SK-N-SH (cell line): ENCODE measurements at regions not wholly inside any gene's neighbourhood (a gene's known extent, or its start where the extent isn't known, plus 50 kb on each side); places are given as distances from the start of the nearest gene placed in this dataset.

Experiments
- CTCF ChIP-seq: fragments of 200-600 bp; sonication (generic); IDR thresholded peaks from 2 replicates; pipeline ENCODE4 v1.6.1; 2017; ENCODE audit warnings: antibody characterized with exemption, mild to moderate bottlenecking, moderate library complexity
- MAX ChIP-seq: IDR thresholded peaks from 2 replicates; pipeline ENCODE4 v1.4.0; 2012; ENCODE audit warnings: low read depth
- PBX3 ChIP-seq: IDR thresholded peaks from 2 replicates; pipeline ENCODE4; 2012
- POLR2AphosphoS5 ChIP-seq: IDR thresholded peaks from 2 replicates; pipeline ENCODE4 v1.6.1; 2012; ENCODE audit warnings: low read depth, low read length
- RAD21 ChIP-seq: IDR thresholded peaks from 2 replicates; pipeline ENCODE4 v1.6.1; 2012; ENCODE audit warnings: mild to moderate bottlenecking, low read length
- REST ChIP-seq: IDR thresholded peaks from 2 replicates; pipeline ENCODE4 v1.6.1; 2012; ENCODE audit warnings: mild to moderate bottlenecking, low read depth, low read length, moderate library complexity
- RFX5 ChIP-seq: IDR thresholded peaks from 2 replicates; pipeline ENCODE4 v1.6.1; 2012; ENCODE audit warnings: mild to moderate bottlenecking, improper control_type of control experiment, low read length
- TEAD4 ChIP-seq: IDR thresholded peaks from 2 replicates; pipeline ENCODE4 v1.4.0; 2012; ENCODE audit warnings: mild to moderate bottlenecking, borderline replicate concordance; ENCODE audit not compliant: insufficient read depth
- USF1 ChIP-seq: IDR thresholded peaks from 2 replicates; pipeline ENCODE4 v1.4.0; 2012; ENCODE audit warnings: low read depth, borderline replicate concordance
- YY1 ChIP-seq: IDR thresholded peaks from 2 replicates; pipeline ENCODE4 v1.4.0; 2012; ENCODE audit warnings: low read depth, mild to moderate bottlenecking

- TF ChIP-seq CTCF: no peak
- no peak for TF ChIP-seq USF1
- TF ChIP-seq PBX3: no peak
- TF ChIP-seq RAD21: no peak
- TF ChIP-seq POLR2AphosphoS5: no peak
- TF ChIP-seq REST: no peak
- no peak for TF ChIP-seq RFX5
- no peak for TF ChIP-seq TEAD4
- no peak for TF ChIP-seq YY1
- no peak for TF ChIP-seq MAX
Measured at GRCh38 chr3:40842714-40843113, 318.0 kb downstream of the ZNF621 start.
